Loucy (cell line): ENCODE measurements at regions not wholly inside any gene's neighbourhood (a gene's known extent, or its start where the extent isn't known, plus 50 kb on each side); places are given as distances from the start of the nearest gene placed in this dataset.

Experiments
- H2AFZ ChIP-seq: fragments of 200-600 bp; sonication (generic); 2 replicates; pipeline ENCODE4 v1.6.0; 2016; ENCODE audit warnings: antibody characterized with exemption, mild to moderate bottlenecking, low read length, moderate library complexity
- H3F3A ChIP-seq: fragments of 200-600 bp; 2 replicates; pipeline ENCODE4 v1.6.0; 2016; ENCODE audit warnings: antibody characterized with exemption, low read depth, mild to moderate bottlenecking
- H3K27me3 ChIP-seq: fragments of 200-600 bp; sonication (generic); 2 replicates; pipeline ENCODE4 v1.6.1; 2014; ENCODE audit warnings: low read length, mild to moderate bottlenecking; ENCODE audit not compliant: insufficient read depth, poor library complexity, severe bottlenecking
- H3K36me3 ChIP-seq: fragments of 200-600 bp; sonication (generic); 2 replicates; pipeline ENCODE4 v1.6.1; 2016; ENCODE audit warnings: low read length; ENCODE audit not compliant: insufficient read depth
- H3K4me1 ChIP-seq: fragments of 200-600 bp; sonication (generic); 2 replicates; pipeline ENCODE4 v1.5.1; 2014; ENCODE audit warnings: low read length, mild to moderate bottlenecking; ENCODE audit not compliant: insufficient read depth, poor library complexity, severe bottlenecking
- H3K4me2 ChIP-seq: fragments of 200-600 bp; sonication (generic); 2 replicates; pipeline ENCODE4 v1.6.0; 2014; ENCODE audit warnings: antibody characterized with exemption, low read length, low read depth, mild to moderate bottlenecking; ENCODE audit not compliant: poor library complexity, severe bottlenecking
- H3K4me3 ChIP-seq: fragments of 200-600 bp; sonication (generic); 2 replicates; pipeline ENCODE4 v1.5.1; 2014; ENCODE audit warnings: low read length, mild to moderate bottlenecking, mixed read lengths; ENCODE audit not compliant: poor library complexity, severe bottlenecking
- H3K79me2 ChIP-seq: fragments of 200-600 bp; sonication (generic); 2 replicates; pipeline ENCODE4 v1.6.1; 2014; ENCODE audit warnings: low read length; ENCODE audit not compliant: insufficient read depth
- H3K9ac ChIP-seq: fragments of 200-600 bp; sonication (generic); 2 replicates; pipeline ENCODE4 v1.6.0; 2014; ENCODE audit warnings: mild to moderate bottlenecking, low read depth, low read length, moderate library complexity; ENCODE audit not compliant: poor library complexity, severe bottlenecking
- H3K9me2 ChIP-seq: fragments of 200-600 bp; sonication (generic); replicated peaks from 2 replicates; pipeline ENCODE4 v1.6.1; 2016; ENCODE audit warnings: low read depth, low read length, mixed read lengths
- H3K9me3 ChIP-seq: fragments of 200-600 bp; sonication (generic); 2 replicates; pipeline ENCODE4 v1.6.1; 2014; ENCODE audit warnings: mild to moderate bottlenecking, antibody characterized with exemption, low read length, low read depth; ENCODE audit not compliant: insufficient read depth
- H4K20me1 ChIP-seq: fragments of 200-600 bp; sonication (generic); 2 replicates; pipeline ENCODE4 v1.6.0; 2014; ENCODE audit warnings: antibody characterized with exemption, low read length, mild to moderate bottlenecking; ENCODE audit not compliant: insufficient read depth, poor library complexity, severe bottlenecking
- CTCF ChIP-seq: fragments of 200-600 bp; sonication (generic); conservative IDR thresholded peaks from 2 replicates; pipeline ENCODE4 v1.5.1; 2014; ENCODE audit warnings: mild to moderate bottlenecking, antibody characterized with exemption, low read length
- EZH2phosphoT487 ChIP-seq: fragments of 200-600 bp; IDR thresholded peaks from 2 replicates; pipeline ENCODE4 v1.6.1; 2018; ENCODE audit warnings: antibody characterized with exemption, mild to moderate bottlenecking, moderate library complexity, borderline replicate concordance

- Histone ChIP-seq H3K4me1 (no peaks in the 10 kb centered on the region), H3K9me2 (no peaks in the 10 kb centered on the region), H3K36me3 (no peaks in the 10 kb centered on the region), H3K4me2 (no peak overlapping the region), H3K9ac (no peak overlapping the region), H4K20me1 (no peaks in the 10 kb centered on the region), H2AFZ (no peak overlapping the region), H3F3A (no peaks in the 10 kb centered on the region), H3K27me3 (no peaks in the 10 kb centered on the region), H3K4me3 (no peak overlapping the region), H3K9me3 (no peaks in the 10 kb centered on the region; the same call in 1 of the 2 replicates), H3K79me2 (no peaks in the 10 kb centered on the region)
- TF ChIP-seq EZH2phosphoT487, result no peak
- TF ChIP-seq CTCF, result no peak
These were observed 296.1 kb downstream of the TAF11L14 start for GRCh38 chr5:17930346-17930745.

GRCh38 chr5:17944046-17944445 lies 309.8 kb downstream of the TAF11L14 start:
- TF ChIP-seq CTCF (no peak), EZH2phosphoT487 (no peak)
- H3K79me2 ChIP-seq, result no peaks in the 10 kb centered on the region

GRCh38 chr5:17947029-17947428 lies 312.8 kb downstream of the TAF11L14 start:
- no peaks in the 10 kb centered on the region for H3K4me1 ChIP-seq
- H3K9me2 ChIP-seq, result no peaks in the 10 kb centered on the region
- no peaks in the 10 kb centered on the region for H3F3A ChIP-seq
- no peaks in the 10 kb centered on the region for H4K20me1 ChIP-seq
- no peak overlapping the region for H3K4me2 ChIP-seq
- no peak for TF ChIP-seq EZH2phosphoT487
- TF ChIP-seq CTCF, result no peak
- H3K36me3 ChIP-seq, result no peaks in the 10 kb centered on the region
- H3K27me3 ChIP-seq, result no peaks in the 10 kb centered on the region
- H3K4me3 ChIP-seq, result no peak overlapping the region
- H3K79me2 ChIP-seq, result no peaks in the 10 kb centered on the region
- no peaks in the 10 kb centered on the region for H3K9me3 ChIP-seq
- no peak overlapping the region for H2AFZ ChIP-seq
- no peak overlapping the region for H3K9ac ChIP-seq

More at GRCh38 chr5:17944046-17944445, 309.8 kb downstream of the TAF11L14 start:
- no peaks in the 10 kb centered on the region for H3K9me2 ChIP-seq
- no peaks in the 10 kb centered on the region for H3F3A ChIP-seq
- H3K4me2 ChIP-seq, result no peak overlapping the region
- no peaks in the 10 kb centered on the region for H4K20me1 ChIP-seq
- no peaks in the 10 kb centered on the region for H3K4me1 ChIP-seq
- H3K9me3 ChIP-seq, result no peaks in the 10 kb centered on the region
- H3K9ac ChIP-seq, result no peak overlapping the region
- no peaks in the 10 kb centered on the region for H3K27me3 ChIP-seq
- H2AFZ ChIP-seq, result no peak overlapping the region
- no peaks in the 10 kb centered on the region for H3K36me3 ChIP-seq
- no peak overlapping the region for H3K4me3 ChIP-seq
